T47D (cell line): ENCODE measurements at regions not wholly inside any gene's neighbourhood (a gene's known extent, or its start where the extent isn't known, plus 50 kb on each side); places are given as distances from the start of the nearest gene placed in this dataset.

Experiments
- DNase-seq, 2 experiments: peaks; one replicate each; pipeline versions ENCODE4 v3.0.0 to v3.0.0-alpha.2; 2011 to 2012; ENCODE audit warnings: low read depth in 1 of 2, low spot score in 1 of 2
- JUND ChIP-seq: IDR thresholded peaks from 2 replicates; pipeline ENCODE4 v1.6.1; 2012; ENCODE audit warnings: low read depth
- in situ Hi-C: cut with HindIII; loops from 2 replicates; pipeline ENCODE4 v1.10.0; 2016; ENCODE audit warnings: low sequenced_read_pairs, low pct_unique_long_range_greater_than_20kb

- TF ChIP-seq JUND = no peak
These were observed 239.9 kb upstream of the ADAMTS9 start for GRCh38 chr3:64927689-64928088.

GRCh38 chr3:64925575-64925974 lies 237.8 kb upstream of the ADAMTS9 start:
- no peak for DNase-seq
- no peak for TF ChIP-seq JUND
- in situ Hi-C loops = no loop called here

More at GRCh38 chr3:64927689-64928088, 239.9 kb upstream of the ADAMTS9 start:
- no peak for DNase-seq
- in situ Hi-C loops = no loop called here

GRCh38 chr3:64924961-64925360 lies 237.2 kb upstream of the ADAMTS9 start:
- no peak for TF ChIP-seq JUND
- in situ Hi-C loops = no loop called here
- no peak for DNase-seq

GRCh38 chr3:64922213-64922612 lies 234.4 kb upstream of the ADAMTS9 start:
- no peak for TF ChIP-seq JUND
- in situ Hi-C loops = no loop called here
- DNase-seq = no peak

- in situ Hi-C loops = no loop called here
- TF ChIP-seq JUND = no peak
- DNase-seq = no peak
These were observed 233.7 kb upstream of the ADAMTS9 start for GRCh38 chr3:64921281-64922065.

GRCh38 chr3:64919934-64920333 lies 232.1 kb upstream of the ADAMTS9 start:
- in situ Hi-C loops = no loop called here
- no peak for DNase-seq
- no peak for TF ChIP-seq JUND

- in situ Hi-C loops = no loop called here
- TF ChIP-seq JUND = no peak
- DNase-seq = no peak
These were observed 231.2 kb upstream of the ADAMTS9 start for GRCh38 chr3:64918989-64919388.

- in situ Hi-C loops = no loop called here
- DNase-seq = no peak
- TF ChIP-seq JUND = no peak
These were observed 230.2 kb upstream of the ADAMTS9 start for GRCh38 chr3:64917914-64918453.

- TF ChIP-seq JUND = no peak
- DNase-seq = no peak
- in situ Hi-C loops = no loop called here
These were observed 229.1 kb upstream of the ADAMTS9 start for GRCh38 chr3:64916937-64917336.

- TF ChIP-seq JUND = no peak
- in situ Hi-C loops = no loop called here
- no peak for DNase-seq
These were observed 228.5 kb upstream of the ADAMTS9 start for GRCh38 chr3:64916192-64916798.

GRCh38 chr3:64915778-64916177 lies 228.0 kb upstream of the ADAMTS9 start:
- no peak for TF ChIP-seq JUND
- in situ Hi-C loops = no loop called here
- no peak for DNase-seq

- no peak for DNase-seq
- in situ Hi-C loops = no loop called here
- TF ChIP-seq JUND = no peak
These were observed 225.7 kb upstream of the ADAMTS9 start for GRCh38 chr3:64913515-64913914.

GRCh38 chr3:64911138-64911537 lies 223.3 kb upstream of the ADAMTS9 start:
- TF ChIP-seq JUND = no peak
- in situ Hi-C loops = no loop called here
- DNase-seq = no peak
